HG03108 (cell line): ENCODE measurements at regions not wholly inside any gene's neighbourhood (a gene's known extent, or its start where the extent isn't known, plus 50 kb on each side); places are given as distances from the start of the nearest gene placed in this dataset.

Experiments
- ATAC-seq: cut with Tn5 transposase; IDR thresholded peaks from one replicate; pipeline ENCODE4 v1.9.1; 2021; ENCODE audit warnings: moderate library complexity; ENCODE audit not compliant: unreplicated experiment

GRCh38 chr7:55641273-55641691 lies 69.0 kb upstream of the VOPP1 start:
- ATAC-seq = peak; percentile 73

- no peak for ATAC-seq
Observed at GRCh38 chr7:55639640-55640039, 67.3 kb upstream of the VOPP1 start.

GRCh38 chr7:55629051-55629677 lies 56.9 kb upstream of the VOPP1 start:
- ATAC-seq = no peak

GRCh38 chr7:55624813-55625212 lies 52.5 kb upstream of the VOPP1 start:
- no peak for ATAC-seq

- ATAC-seq = no peak
Observed at GRCh38 chr7:55623617-55624016, 51.3 kb upstream of the VOPP1 start.

GRCh38 chr7:55622241-55622640 lies 49.9 kb upstream of the VOPP1 start:
- ATAC-seq = no peak
